Spleen (tissue), 11 donors: ENCODE measurements at regions not wholly inside any gene's neighbourhood (a gene's known extent, or its start where the extent isn't known, plus 50 kb on each side); places are given as distances from the start of the nearest gene placed in this dataset.

ENCODE experiments used
- DNase-seq: peaks from one replicate; pipeline ENCODE4 v3.0.0-alpha.2; 2020
- H3K27ac ChIP-seq, 8 donors: fragments of 200-600 bp; sonication (generic) in 7 of 8; 1 replicate in 4 of 8; 2 replicates in 4 of 8; pipeline versions ENCODE4 v1.5.0 to v1.8.0; 2016 to 2021; ENCODE audit warnings: inconsistent platforms in 4 of 8, mild to moderate bottlenecking in 4 of 8, moderate library complexity in 1 of 8
- H3K27me3 ChIP-seq, 7 donors: fragments of 200-600 bp; sonication (generic) in 6 of 7; replicated peaks in 1 of 7; 1 replicate in 4 of 7; 2 replicates in 3 of 7; pipeline versions ENCODE4 v1.5.0 to v1.8.0; 2016 to 2021; ENCODE audit warnings: inconsistent platforms in 3 of 7, mild to moderate bottlenecking in 1 of 7
- H3K36me3 ChIP-seq, 6 donors: fragments of 200-600 bp; sonication (generic) in 5 of 6; 1 replicate in 4 of 6; 2 replicates in 2 of 6; pipeline versions ENCODE4 v1.5.0 to v1.8.0; 2016 to 2021; ENCODE audit warnings: inconsistent platforms in 2 of 6
- H3K4me1 ChIP-seq, 6 donors: fragments of 200-600 bp; sonication (generic) in 5 of 6; 1 replicate in 3 of 6; 2 replicates in 3 of 6; pipeline versions ENCODE4 v1.5.0 to v1.8.0; 2016 to 2021; ENCODE audit warnings: inconsistent platforms in 3 of 6
- H3K4me3 ChIP-seq, 8 donors: fragments of 200-600 bp; sonication (generic) in 7 of 8; 1 replicate in 4 of 8; 2 replicates in 4 of 8; pipeline versions ENCODE4 v1.5.0 to v1.8.0; 2016 to 2021; ENCODE audit warnings: inconsistent platforms in 4 of 8, mild to moderate bottlenecking in 4 of 8, moderate library complexity in 2 of 8
- H3K9me3 ChIP-seq, 8 donors: fragments of 200-600 bp; sonication (generic) in 7 of 8; 1 replicate in 4 of 8; 2 replicates in 4 of 8; pipeline versions ENCODE4 v1.5.0 to v1.8.0; 2016 to 2021; ENCODE audit warnings: inconsistent platforms in 4 of 8
- CTCF ChIP-seq, 11 experiments: fragments of 200-600 bp in 7 of 11; fragments of 450-650 bp in 4 of 11; sonication (generic) in 4 of 11; IDR thresholded peaks in 8 of 11; conservative IDR thresholded peaks in 3 of 11; 1 replicate in 7 of 11; 2 replicates in 4 of 11; pipeline versions ENCODE4 v1.4.0 to v1.8.0; 2016 to 2021; ENCODE audit warnings: antibody characterized with exemption in 11 of 11, inconsistent platforms in 4 of 11, mild to moderate bottlenecking in 1 of 11
- POLR2A ChIP-seq, 3 donors: fragments of 450-650 bp; IDR thresholded peaks; one replicate each; pipeline ENCODE4 v1.5.1; 2017; ENCODE audit warnings: antibody characterized with exemption in 3 of 3, mild to moderate bottlenecking in 1 of 3
- POLR2AphosphoS5 ChIP-seq, 3 donors: sonication (generic); formaldehyde crosslinking; IDR thresholded peaks; one replicate each; pipeline ENCODE4 v1.5.1; 2017; ENCODE audit warnings: antibody characterized with exemption in 3 of 3
- WGBS, 5 donors: extraction: QIAGEN DNeasy Blood & Tissue Kit in 3 of 5; methylation state at CpG; one replicate each; pipeline versions ENCODE4 v1.1.5 to v1.1.7; 2013 to 2018; 5-methylcytosine and 5-hydroxymethylcytosine counted together
- intact Hi-C: fragments of 100-400 bp; cut with DNase I; formaldehyde crosslinking; loops from one replicate; pipeline ENCODE4 v1.15.0; 2023; ENCODE audit warnings: low total_unique reads
- donor health status: healthy with polysubstance abuse.
- donor health status: DM: no; HTN: no; CAD: no; lungs with moderate emphysema.
- donor health status: DM: no; HTN: no; CAD: no.
- donor health status: Bipolar disorder and iron deficiency.
- donor health status: healthy.
- donor health status: DM: no; HTN: no; CAD: no.
- donor health status: DM: yes; HTN: yes; CAD: no.

DNA sequence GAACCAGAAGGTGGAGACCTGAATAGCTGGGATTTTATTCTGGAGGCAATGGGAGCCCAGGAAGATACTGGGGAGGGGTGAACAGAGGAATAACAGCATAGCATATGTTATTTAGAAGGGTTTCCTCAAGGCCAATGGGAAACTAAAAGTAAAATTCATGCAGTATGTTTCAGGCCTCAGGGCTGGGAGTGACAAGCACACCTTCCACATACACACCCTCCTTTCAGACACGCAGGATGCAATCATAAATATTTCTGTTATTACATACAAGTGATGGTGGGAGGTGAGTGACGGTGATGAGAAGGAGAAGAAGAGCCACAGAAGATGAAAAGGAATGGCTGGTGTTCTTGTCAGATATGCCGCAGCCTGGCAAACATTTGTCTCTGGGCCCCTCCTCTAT, 106.1 kb upstream of the FLRT2 start:
- intact Hi-C loops, result no loop called here
- no peak for TF ChIP-seq CTCF (IDR thresholded peaks at IDR 0.05 in 8 of 11, conservative IDR thresholded peaks at IDR 0.05 in 3 of 11)
- H3K4me3 ChIP-seq, result no peak overlapping the region
- no peak overlapping the region for H3K27ac ChIP-seq
- 90 to 95% (median 95%) methylated on average over 3 of the region's 3 CpGs for WGBS, 5 donors
- H3K36me3 ChIP-seq, result no peaks in the 10 kb centered on the region
- DNase-seq, result no peak
- no peaks in the 10 kb centered on the region for H3K9me3 ChIP-seq
- H3K4me1 ChIP-seq, result no peaks in the 10 kb centered on the region
- H3K27me3 ChIP-seq, result no peaks in the 10 kb centered on the region

GRCh38 chr14:85425507-85425906, 104.4 kb upstream of the FLRT2 start:
- Histone ChIP-seq H3K27me3 (no peaks in the 10 kb centered on the region), H3K9me3 (peaks cover 0 to 6% (median 0%) of the 10 kb centered on the region in 8 donors), H3K4me3 (no peak overlapping the region), H3K36me3 (no peaks in the 10 kb centered on the region), H3K27ac (no peak overlapping the region), H3K4me1 (no peaks in the 10 kb centered on the region)
- 89 to 97% (median 92%) methylated on average over 3 of the region's 3 CpGs for WGBS, 5 donors
- TF ChIP-seq CTCF (IDR thresholded peaks at IDR 0.05 in 8 of 11, conservative IDR thresholded peaks at IDR 0.05 in 3 of 11) (no peak), POLR2AphosphoS5 (IDR thresholded peaks at IDR 0.05) (no peak), POLR2A (IDR thresholded peaks at IDR 0.05) (no peak)
- no peak for DNase-seq
- intact Hi-C loops, result no loop called here

- Histone ChIP-seq H3K4me3 (no peak overlapping the region), H3K27ac (no peak overlapping the region), H3K4me1 (no peaks in the 10 kb centered on the region), H3K9me3 (peaks cover 0 to 7% (median 0%) of the 10 kb centered on the region in 8 donors), H3K36me3 (no peaks in the 10 kb centered on the region), H3K27me3 (no peaks in the 10 kb centered on the region)
- WGBS, 5 donors, result 54 to 64% (median 59%) methylated on average over 4 of the region's 4 CpGs
- TF ChIP-seq POLR2A (IDR thresholded peaks at IDR 0.05) (no peak), CTCF (IDR thresholded peaks at IDR 0.05 in 8 of 11, conservative IDR thresholded peaks at IDR 0.05 in 3 of 11) (no peak), POLR2AphosphoS5 (IDR thresholded peaks at IDR 0.05) (no peak)
- DNase-seq, result no peak
- intact Hi-C loops, result no loop called here
Observed at GRCh38 chr14:85426068-85426935, 103.6 kb upstream of the FLRT2 start.

DNA sequence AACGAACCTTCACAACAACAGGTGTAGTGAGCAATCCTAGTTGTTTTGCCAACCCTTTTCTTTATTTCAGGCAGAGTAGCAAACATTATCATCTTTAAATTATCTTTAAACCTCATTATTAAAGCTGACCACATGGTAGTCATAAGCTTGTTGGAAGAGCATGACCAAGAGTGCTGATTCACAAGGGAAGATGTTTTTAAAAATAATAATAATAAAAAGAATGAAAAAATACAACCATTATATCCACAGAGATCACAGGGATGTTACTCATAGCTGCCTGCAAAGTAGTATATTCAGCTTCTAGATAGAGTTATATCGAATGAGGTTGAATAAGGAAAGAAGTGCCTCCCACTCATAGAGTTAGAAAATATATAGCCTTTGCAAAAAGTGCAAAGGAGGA, 101.0 kb upstream of the FLRT2 start:
- Histone ChIP-seq H3K4me3 (no peak overlapping the region), H3K36me3 (no peaks in the 10 kb centered on the region), H3K9me3 (peaks cover 0 to 7% (median 0%) of the 10 kb centered on the region in 8 donors), H3K27ac (no peak overlapping the region), H3K27me3 (no peaks in the 10 kb centered on the region), H3K4me1 (no peaks in the 10 kb centered on the region)
- TF ChIP-seq POLR2A (IDR thresholded peaks at IDR 0.05), result no peak
- no peak for TF ChIP-seq CTCF (IDR thresholded peaks at IDR 0.05 in 8 of 11, conservative IDR thresholded peaks at IDR 0.05 in 3 of 11)
- no peak for TF ChIP-seq POLR2AphosphoS5 (IDR thresholded peaks at IDR 0.05)
- no peak for DNase-seq
- WGBS, 5 donors, result 68 to 88% (median 79%) methylated on average over 2 of the region's 2 CpGs
- intact Hi-C loops, result no loop called here
